WTC11 (cell line): ENCODE measurements at regions not wholly inside any gene's neighbourhood (a gene's known extent, or its start where the extent isn't known, plus 50 kb on each side); places are given as distances from the start of the nearest gene placed in this dataset.

Source experiments
- ATAC-seq: fragments of 200-7000 bp; cut with Tn5 transposase; 2 replicates; pipeline ENCODE4 v1.10.0; 2021; ENCODE audit warnings: mild to moderate bottlenecking, moderate library complexity
- CTCF ChIA-PET: fragments of 300-600 bp; sonication (Branson Sonifier 250); formaldehyde crosslinking; loops from one replicate; lab custom pipeline; 2021; ENCODE audit warnings: antibody characterized with exemption; lab: Charles Lee
- POLR2A ChIA-PET: fragments of 350-600 bp; sonication (Branson Sonifier 250); formaldehyde crosslinking; loops from one replicate; lab custom pipeline; 2021; ENCODE audit warnings: antibody characterized with exemption; lab: Charles Lee
- DNase-seq: peaks from one replicate; pipeline ENCODE4 v3.0.0; 2021; ENCODE audit warnings: low spot score
- H3K27ac Mint-ChIP-seq: 2 replicates; pipeline ENCODE4 v1.8.0; 2021; ENCODE audit warnings: mixed read lengths
- H3K27me3 Mint-ChIP-seq: 2 replicates; pipeline ENCODE4 v1.8.0; 2021; ENCODE audit warnings: low read depth, mild to moderate bottlenecking, moderate library complexity, mixed read lengths
- H3K36me3 Mint-ChIP-seq: 2 replicates; pipeline ENCODE4 v1.8.0; 2021; ENCODE audit warnings: mixed read lengths
- H3K4me1 Mint-ChIP-seq: 2 replicates; pipeline ENCODE4 v1.8.0; 2022; ENCODE audit warnings: mixed read lengths
- H3K4me3 Mint-ChIP-seq: 2 replicates; pipeline ENCODE4 v1.8.0; 2021; ENCODE audit warnings: mild to moderate bottlenecking, moderate library complexity, mixed read lengths
- H3K9me3 Mint-ChIP-seq: 2 replicates; pipeline ENCODE4 v1.8.0; 2021; ENCODE audit warnings: mixed read lengths
- ATF2 ChIP-seq: sonication (generic); formaldehyde crosslinking; IDR thresholded peaks from 2 replicates; pipeline ENCODE4 v1.8.1; 2022; ENCODE audit warnings: low read depth, missing genetic modification reagents, borderline replicate concordance
- EMX1 ChIP-seq: fragments of 250-450 bp; sonication (Bioruptor Pico); IDR thresholded peaks from 2 replicates; pipeline ENCODE4 v1.8.0; 2021; ENCODE audit warnings: mild to moderate bottlenecking
- FOXJ3 ChIP-seq: sonication (generic); formaldehyde crosslinking; IDR thresholded peaks from 2 replicates; pipeline ENCODE4 v1.9.0; 2021; ENCODE audit warnings: missing genetic modification reagents, mild to moderate bottlenecking, borderline replicate concordance
- GRHL2 ChIP-seq: fragments of 250-450 bp; sonication (Bioruptor Pico); IDR thresholded peaks from 2 replicates; pipeline ENCODE4 v1.8.0; 2022; ENCODE audit warnings: mild to moderate bottlenecking, moderate library complexity; ENCODE audit not compliant: insufficient replicate concordance, severe bottlenecking
- GTF2I ChIP-seq: fragments of 250-450 bp; sonication (Bioruptor Pico); conservative IDR thresholded peaks from 2 replicates; pipeline ENCODE4 v1.4.0; 2021; ENCODE audit warnings: mild to moderate bottlenecking
- MXD4 ChIP-seq: fragments of 250-450 bp; sonication (Bioruptor Pico); IDR thresholded peaks from 2 replicates; pipeline ENCODE4 v1.8.0; 2021; ENCODE audit warnings: mild to moderate bottlenecking, moderate library complexity, borderline replicate concordance
- MYBL2 ChIP-seq: sonication (generic); formaldehyde crosslinking; IDR thresholded peaks from 2 replicates; pipeline ENCODE4 v1.8.1; 2023; ENCODE audit warnings: mild to moderate bottlenecking, moderate library complexity, missing genetic modification reagents
- NFE2L1 ChIP-seq: sonication (generic); formaldehyde crosslinking; IDR thresholded peaks from 2 replicates; pipeline ENCODE4 v1.8.1; 2023; ENCODE audit warnings: missing genetic modification reagents
- NR1H2 ChIP-seq: sonication (generic); formaldehyde crosslinking; IDR thresholded peaks from 2 replicates; pipeline ENCODE4 v1.9.0; 2021; ENCODE audit warnings: mild to moderate bottlenecking, moderate library complexity, missing genetic modification reagents
- PRDM15 ChIP-seq: sonication (generic); formaldehyde crosslinking; IDR thresholded peaks from 2 replicates; pipeline ENCODE4 v1.8.0; 2022; ENCODE audit warnings: missing genetic modification reagents
- PREB ChIP-seq: sonication (generic); formaldehyde crosslinking; IDR thresholded peaks from 2 replicates; pipeline ENCODE4 v1.8.1; 2022; ENCODE audit warnings: mild to moderate bottlenecking, missing genetic modification reagents, moderate library complexity, borderline replicate concordance
- RORB ChIP-seq: fragments of 250-450 bp; sonication (Bioruptor Pico); IDR thresholded peaks from 2 replicates; pipeline ENCODE4 v1.9.0; 2021; ENCODE audit warnings: mild to moderate bottlenecking
- SMAD3 ChIP-seq: sonication (generic); formaldehyde crosslinking; IDR thresholded peaks from 2 replicates; pipeline ENCODE4 v1.8.0; 2022; ENCODE audit warnings: missing genetic modification reagents, mild to moderate bottlenecking, borderline replicate concordance
- SMAD4 ChIP-seq: sonication (generic); formaldehyde crosslinking; IDR thresholded peaks from 2 replicates; pipeline ENCODE4 v1.8.0; 2022; ENCODE audit warnings: mild to moderate bottlenecking, missing genetic modification reagents
- SOX15 ChIP-seq: fragments of 250-450 bp; sonication (Bioruptor Pico); IDR thresholded peaks from 2 replicates; pipeline ENCODE4 v1.9.0; 2021; ENCODE audit warnings: mild to moderate bottlenecking
- TEAD4 ChIP-seq: sonication (generic); formaldehyde crosslinking; IDR thresholded peaks from 2 replicates; pipeline ENCODE4 v1.8.0; 2022; ENCODE audit warnings: mild to moderate bottlenecking, missing genetic modification reagents
- ZNF138 ChIP-seq: sonication (generic); formaldehyde crosslinking; conservative IDR thresholded peaks from 2 replicates; pipeline ENCODE4 v1.8.1; 2022; ENCODE audit warnings: mild to moderate bottlenecking, moderate library complexity, missing genetic modification reagents
- ZNF416 ChIP-seq: fragments of 250-450 bp; sonication (Bioruptor Pico); IDR thresholded peaks from 2 replicates; pipeline ENCODE4 v1.9.0; 2021; ENCODE audit warnings: mild to moderate bottlenecking, inconsistent platforms
- ZNF425 ChIP-seq: fragments of 250-450 bp; sonication (Bioruptor Pico); conservative IDR thresholded peaks from 2 replicates; pipeline ENCODE4 v1.9.0; 2021; ENCODE audit warnings: mild to moderate bottlenecking
- ZNF671 ChIP-seq: fragments of 250-450 bp; sonication (Bioruptor Pico); IDR thresholded peaks from 2 replicates; pipeline ENCODE4 v1.8.0; 2021; ENCODE audit warnings: mild to moderate bottlenecking
- TF ChIP-seq, protein P1 (sequence below): fragments of 250-450 bp; sonication (Bioruptor Pico); IDR thresholded peaks from 2 replicates; pipeline ENCODE4 v1.9.0; 2021; ENCODE audit warnings: mild to moderate bottlenecking
- TF ChIP-seq, protein P2 (sequence below): sonication (generic); formaldehyde crosslinking; conservative IDR thresholded peaks from 2 replicates; pipeline ENCODE4 v1.8.1; 2023; ENCODE audit warnings: mild to moderate bottlenecking, low read depth, missing genetic modification reagents, moderate library complexity

- Mint-ChIP-seq H3K4me3 (no peak overlapping the region), H3K36me3 (no peaks in the 10 kb centered on the region), H3K9me3 (peaks cover 21% of the 10 kb centered on the region), H3K27me3 (no peaks in the 10 kb centered on the region), H3K4me1 (no peaks in the 10 kb centered on the region), H3K27ac (no peak overlapping the region)
- ATAC-seq (no peak), DNase-seq (no peak)
- CTCF ChIA-PET: no interaction called here
- POLR2A ChIA-PET: no interaction called here
- no peak for TF ChIP-seq GTF2I
Observed at GRCh38 chr4:43765514-43765913, 683.1 kb downstream of the KCTD8 start.

- H3K4me1 Mint-ChIP-seq: no peaks in the 10 kb centered on the region
- no peaks in the 10 kb centered on the region for H3K27me3 Mint-ChIP-seq
- H3K4me3 Mint-ChIP-seq: no peak overlapping the region
- no peak for ATAC-seq
- no peak for DNase-seq
- H3K9me3 Mint-ChIP-seq: peaks cover 21% of the 10 kb centered on the region
- no peak overlapping the region for H3K27ac Mint-ChIP-seq
- POLR2A ChIA-PET: no interaction called here
- no peaks in the 10 kb centered on the region for H3K36me3 Mint-ChIP-seq
- TF ChIP-seq ZNF416 (CRISPR knock-in tag) (no peak), NFE2L1 (no peak), GRHL2 (no peak), ATF2 (CRISPR knock-in tag) (no peak), TEAD4 (no peak), SMAD3 (CRISPR knock-in tag) (no peak), SOX15 (CRISPR knock-in tag) (no peak), ZNF138 (CRISPR knock-in tag) (no peak), MYBL2 (CRISPR knock-in tag) (no peak), ZNF671 (CRISPR knock-in tag) (no peak), SMAD4 (CRISPR knock-in tag) (no peak), RORB (CRISPR knock-in tag) (no peak), NR1H2 (CRISPR knock-in tag) (no peak)
- TF ChIP-seq, protein P1, sequence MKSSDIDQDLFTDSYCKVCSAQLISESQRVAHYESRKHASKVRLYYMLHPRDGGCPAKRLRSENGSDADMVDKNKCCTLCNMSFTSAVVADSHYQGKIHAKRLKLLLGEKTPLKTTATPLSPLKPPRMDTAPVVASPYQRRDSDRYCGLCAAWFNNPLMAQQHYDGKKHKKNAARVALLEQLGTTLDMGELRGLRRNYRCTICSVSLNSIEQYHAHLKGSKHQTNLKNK (CRISPR knock-in tag): no peak
- TF ChIP-seq, protein P2, sequence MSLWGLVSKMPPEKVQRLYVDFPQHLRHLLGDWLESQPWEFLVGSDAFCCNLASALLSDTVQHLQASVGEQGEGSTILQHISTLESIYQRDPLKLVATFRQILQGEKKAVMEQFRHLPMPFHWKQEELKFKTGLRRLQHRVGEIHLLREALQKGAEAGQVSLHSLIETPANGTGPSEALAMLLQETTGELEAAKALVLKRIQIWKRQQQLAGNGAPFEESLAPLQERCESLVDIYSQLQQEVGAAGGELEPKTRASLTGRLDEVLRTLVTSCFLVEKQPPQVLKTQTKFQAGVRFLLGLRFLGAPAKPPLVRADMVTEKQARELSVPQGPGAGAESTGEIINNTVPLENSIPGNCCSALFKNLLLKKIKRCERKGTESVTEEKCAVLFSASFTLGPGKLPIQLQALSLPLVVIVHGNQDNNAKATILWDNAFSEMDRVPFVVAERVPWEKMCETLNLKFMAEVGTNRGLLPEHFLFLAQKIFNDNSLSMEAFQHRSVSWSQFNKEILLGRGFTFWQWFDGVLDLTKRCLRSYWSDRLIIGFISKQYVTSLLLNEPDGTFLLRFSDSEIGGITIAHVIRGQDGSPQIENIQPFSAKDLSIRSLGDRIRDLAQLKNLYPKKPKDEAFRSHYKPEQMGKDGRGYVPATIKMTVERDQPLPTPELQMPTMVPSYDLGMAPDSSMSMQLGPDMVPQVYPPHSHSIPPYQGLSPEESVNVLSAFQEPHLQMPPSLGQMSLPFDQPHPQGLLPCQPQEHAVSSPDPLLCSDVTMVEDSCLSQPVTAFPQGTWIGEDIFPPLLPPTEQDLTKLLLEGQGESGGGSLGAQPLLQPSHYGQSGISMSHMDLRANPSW (CRISPR knock-in tag): no peak
- CTCF ChIA-PET: no interaction called here
Observed at GRCh38 chr4:43766648-43767047, 682.0 kb downstream of the KCTD8 start.

DNA sequence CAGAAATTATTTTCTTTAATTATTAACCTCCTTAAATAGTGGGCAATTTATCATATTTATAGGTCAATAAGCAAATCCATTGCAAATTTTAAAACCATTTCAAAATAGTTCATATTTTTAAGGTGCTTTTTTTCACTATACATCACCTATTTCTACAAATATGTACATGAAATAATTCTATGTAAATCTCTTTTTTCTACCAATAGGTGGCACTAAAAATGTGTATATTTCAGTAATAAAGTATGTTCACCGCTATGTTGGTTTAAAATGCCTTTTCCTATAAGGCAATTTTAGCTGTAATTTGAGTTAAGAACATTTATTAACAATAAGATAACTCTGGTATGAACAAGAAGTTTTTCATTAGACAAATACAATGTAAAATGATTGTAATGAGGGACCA lies 672.2 kb downstream of the KCTD8 start:
- Mint-ChIP-seq H3K27ac (no peak overlapping the region), H3K27me3 (no peaks in the 10 kb centered on the region), H3K36me3 (no peaks in the 10 kb centered on the region), H3K4me1 (peaks cover 7% of the 10 kb centered on the region), H3K4me3 (no peak overlapping the region), H3K9me3 (no peaks in the 10 kb centered on the region)
- ATAC-seq: no peak
- no peak for DNase-seq
- ChIA-PET POLR2A (no interaction called here), CTCF (no interaction called here)
- TF ChIP-seq PRDM15 (CRISPR knock-in tag) (no peak), ATF2 (CRISPR knock-in tag) (no peak), ZNF425 (CRISPR knock-in tag) (no peak), EMX1 (CRISPR knock-in tag) (no peak), MXD4 (CRISPR knock-in tag) (no peak), PREB (CRISPR knock-in tag) (no peak), FOXJ3 (no peak)
